HL-60 (cell line): ENCODE measurements at regions not wholly inside any gene's neighbourhood (a gene's known extent, or its start where the extent isn't known, plus 50 kb on each side); places are given as distances from the start of the nearest gene placed in this dataset.

Source experiments
- DNase-seq, 2 experiments: peaks; one replicate each; pipeline ENCODE4 v3.0.0-alpha.2; 2010 to 2020; ENCODE audit warnings: low read depth in 1 of 2, low spot score in 1 of 2
- H3K27ac ChIP-seq: fragments of 250-450 bp; sonication (Bioruptor Pico); replicated peaks from 2 replicates; pipeline ENCODE4 v1.5.1; 2020; ENCODE audit warnings: mild to moderate bottlenecking, moderate library complexity
- H3K27me3 ChIP-seq: fragments of 250-450 bp; sonication (Bioruptor Pico); 2 replicates; pipeline ENCODE4 v1.5.1; 2021; ENCODE audit warnings: mild to moderate bottlenecking, moderate library complexity; ENCODE audit not compliant: insufficient read depth, poor library complexity, severe bottlenecking
- H3K4me3 ChIP-seq: replicated peaks from 2 replicates; pipeline ENCODE4 v1.5.1; 2011; ENCODE audit warnings: mild to moderate bottlenecking, control low read depth, low read length; ENCODE audit not compliant: insufficient read depth
- CTCF ChIP-seq: IDR thresholded peaks from one replicate; pipeline ENCODE4 v1.5.1; 2011; ENCODE audit warnings: low read length, control low read depth, inconsistent platforms; ENCODE audit not compliant: insufficient read depth
- GABPA ChIP-seq: IDR thresholded peaks from 2 replicates; pipeline ENCODE4 v1.6.1; 2012; ENCODE audit warnings: low read depth
- POLR2AphosphoS5 ChIP-seq: IDR thresholded peaks from 2 replicates; pipeline ENCODE4 v1.6.1; 2012; ENCODE audit warnings: low read depth
- REST ChIP-seq: IDR thresholded peaks from 2 replicates; pipeline ENCODE4 v1.6.1; 2012; ENCODE audit warnings: low read depth; ENCODE audit not compliant: insufficient replicate concordance
- SPI1 ChIP-seq: IDR thresholded peaks from 2 replicates; pipeline ENCODE4 v1.6.1; 2012; ENCODE audit warnings: low read depth, mild to moderate bottlenecking, borderline replicate concordance

- H3K27ac ChIP-seq: no peak overlapping the region
- H3K4me3 ChIP-seq: no peak overlapping the region
- DNase-seq: no peak
- H3K27me3 ChIP-seq: no peaks in the 10 kb centered on the region
- no peak for TF ChIP-seq POLR2AphosphoS5
- no peak for TF ChIP-seq CTCF
- TF ChIP-seq REST: no peak
- no peak for TF ChIP-seq SPI1
- TF ChIP-seq GABPA: no peak
Measured at GRCh38 chr15:46061002-46061401, 426.2 kb downstream of the SQOR start.

GRCh38 chr15:46077220-46077619 lies 442.4 kb downstream of the SQOR start:
- no peak for DNase-seq
- Histone ChIP-seq H3K4me3 (no peak overlapping the region), H3K27ac (no peak overlapping the region), H3K27me3 (no peaks in the 10 kb centered on the region)
- no peak for TF ChIP-seq CTCF
- TF ChIP-seq SPI1: no peak
- no peak for TF ChIP-seq REST
- no peak for TF ChIP-seq POLR2AphosphoS5
- no peak for TF ChIP-seq GABPA

GRCh38 chr15:46079046-46079445 lies 444.2 kb downstream of the SQOR start:
- no peak overlapping the region for H3K4me3 ChIP-seq
- no peaks in the 10 kb centered on the region for H3K27me3 ChIP-seq
- TF ChIP-seq GABPA: no peak
- no peak for TF ChIP-seq REST
- TF ChIP-seq POLR2AphosphoS5: no peak
- TF ChIP-seq CTCF: no peak
- no peak for TF ChIP-seq SPI1
- no peak for DNase-seq
- no peak overlapping the region for H3K27ac ChIP-seq
